ENCODE measurements at regions not wholly inside any gene's neighbourhood (a gene's known extent, or its start where the extent isn't known, plus 50 kb on each side); places are given as distances from the start of the nearest gene placed in this dataset.
"Not testable (repeated sequence)": the region's sequence is repeated elsewhere in the genome, so short reads cannot be mapped to it uniquely, and the experiment has no call there.

- WGBS = 89% methylated on average over 5 of the region's 5 CpGs
- Histone ChIP-seq H3K9me3 (ENCODE audit: control insufficient read depth in 2 of 2, insufficient read depth in 1 of 2, low read length in 1 of 2) (no peaks in the 10 kb centered on the region), H3K27me3 (ENCODE audit: control insufficient read depth in 2 of 2, insufficient read depth in 1 of 2, low read length in 1 of 2) (no peaks in the 10 kb centered on the region), H3K4me1 (ENCODE audit: control insufficient read depth in 2 of 2, insufficient read depth in 2 of 2, low read length in 2 of 2) (no peaks in the 10 kb centered on the region), H3K27ac (ENCODE audit: low read depth in 1 of 2, low read length in 1 of 2) (no peak overlapping the region), H3K4me3 (ENCODE audit: low read length in 2 of 2) (no peak overlapping the region), H3K36me3 (ENCODE audit: control insufficient read depth in 2 of 2, insufficient read depth in 2 of 2, low read length in 1 of 2) (no peaks in the 10 kb centered on the region)
- no peak for DNase-seq (ENCODE audit: low read depth in 6 of 9, low spot score in 9 of 9)
Observed at GRCh38 chr2:142533177-142533576, 344.3 kb upstream of the KYNU start.

DNA sequence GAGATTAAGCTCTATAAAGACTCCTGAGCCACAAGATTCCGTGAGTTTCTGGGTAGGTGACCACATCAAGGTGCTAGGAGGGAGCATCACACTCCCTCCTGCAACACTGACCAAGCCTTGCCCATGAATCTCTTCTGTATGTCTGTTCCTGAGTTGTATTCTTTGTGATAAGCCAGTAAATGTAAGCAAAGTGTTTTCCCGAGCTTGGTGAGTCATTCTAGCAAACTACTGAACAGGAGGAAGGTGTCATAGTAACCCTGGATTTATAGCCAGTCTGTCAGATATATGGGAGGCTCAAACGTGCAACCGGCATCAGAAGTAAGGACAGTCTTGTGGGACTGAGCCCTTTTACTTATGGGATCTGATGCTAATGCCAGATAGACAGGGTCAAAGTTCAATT, 346.1 kb upstream of the KYNU start:
- 63% methylated on average over 4 of the region's 4 CpGs for WGBS
- H3K36me3 ChIP-seq (ENCODE audit: control insufficient read depth in 2 of 2, insufficient read depth in 2 of 2, low read length in 1 of 2) = no peaks in the 10 kb centered on the region
- H3K27ac ChIP-seq (ENCODE audit: low read depth in 1 of 2, low read length in 1 of 2) = no peak overlapping the region
- DNase-seq (ENCODE audit: low read depth in 6 of 9, low spot score in 9 of 9) = no peak
- H3K4me1 ChIP-seq (ENCODE audit: control insufficient read depth in 2 of 2, insufficient read depth in 2 of 2, low read length in 2 of 2) = no peaks in the 10 kb centered on the region
- no peak overlapping the region for H3K4me3 ChIP-seq (ENCODE audit: low read length in 2 of 2)
- no peaks in the 10 kb centered on the region for H3K27me3 ChIP-seq (ENCODE audit: control insufficient read depth in 2 of 2, insufficient read depth in 1 of 2, low read length in 1 of 2)
- no peaks in the 10 kb centered on the region for H3K9me3 ChIP-seq (ENCODE audit: control insufficient read depth in 2 of 2, insufficient read depth in 1 of 2, low read length in 1 of 2)

DNA sequence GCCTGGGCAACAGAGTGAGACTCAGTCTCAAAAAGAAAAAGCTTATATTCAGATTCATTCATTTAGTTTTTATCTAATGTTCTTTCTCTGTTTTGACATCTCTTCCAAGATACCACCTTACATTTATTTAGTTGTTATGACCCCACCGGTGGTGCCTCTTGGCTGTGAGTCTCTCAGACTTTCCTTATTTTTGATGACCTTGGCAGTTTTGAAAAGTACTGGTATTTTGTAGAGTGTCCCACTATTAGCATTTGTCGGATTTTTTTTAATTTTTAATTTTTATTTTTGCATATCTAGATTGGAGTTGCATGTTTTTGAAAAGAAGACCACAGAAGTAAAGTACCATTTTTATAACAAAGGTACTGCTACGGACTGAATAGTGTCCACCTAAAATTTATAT, 351.7 kb upstream of the KYNU start:
- 82% methylated on average over 3 of the region's 3 CpGs for WGBS
- Histone ChIP-seq H3K9me3 (ENCODE audit: control insufficient read depth in 2 of 2, insufficient read depth in 1 of 2, low read length in 1 of 2) (no peaks in the 10 kb centered on the region), H3K27me3 (ENCODE audit: control insufficient read depth in 2 of 2, insufficient read depth in 1 of 2, low read length in 1 of 2) (no peaks in the 10 kb centered on the region), H3K36me3 (ENCODE audit: control insufficient read depth in 2 of 2, insufficient read depth in 2 of 2, low read length in 1 of 2) (no peaks in the 10 kb centered on the region), H3K4me1 (ENCODE audit: control insufficient read depth in 2 of 2, insufficient read depth in 2 of 2, low read length in 2 of 2) (no peaks in the 10 kb centered on the region), H3K4me3 (ENCODE audit: low read length in 2 of 2) (no peak overlapping the region), H3K27ac (ENCODE audit: low read depth in 1 of 2, low read length in 1 of 2) (no peak overlapping the region)
- DNase-seq (ENCODE audit: low read depth in 6 of 9, low spot score in 9 of 9) = no peak

GRCh38 chr2:142521492-142521891, 356.0 kb upstream of the KYNU start:
- H3K36me3 ChIP-seq (ENCODE audit: control insufficient read depth in 2 of 2, insufficient read depth in 2 of 2, low read length in 1 of 2) = no peaks in the 10 kb centered on the region
- 85% methylated on average over 3 of the region's 3 CpGs for WGBS

DNA sequence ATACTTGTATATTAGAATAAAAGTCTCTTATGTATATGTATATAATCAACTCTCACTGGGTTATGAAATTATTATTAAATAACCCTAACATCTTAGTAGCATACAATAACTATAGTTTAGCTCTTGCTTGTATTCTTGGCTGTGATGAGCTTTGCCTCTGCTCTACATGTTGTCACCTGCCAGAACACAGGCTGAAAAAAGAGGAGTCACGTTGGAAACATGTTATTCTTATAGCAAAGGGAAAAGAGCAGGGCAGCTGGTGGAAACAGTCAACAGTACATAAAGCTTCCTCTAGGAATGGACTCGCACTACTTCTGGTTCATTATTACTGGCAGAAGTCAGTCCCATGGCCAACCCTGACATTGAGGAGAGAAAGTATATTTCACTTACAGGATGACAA, 362.0 kb upstream of the KYNU start:
- no peaks in the 10 kb centered on the region for H3K9me3 ChIP-seq (ENCODE audit: control insufficient read depth in 2 of 2, insufficient read depth in 1 of 2, low read length in 1 of 2)
- 88% methylated on average over 2 of the region's 2 CpGs for WGBS
- H3K27ac ChIP-seq (ENCODE audit: low read depth in 1 of 2, low read length in 1 of 2) = no peak overlapping the region
- no peak for DNase-seq (ENCODE audit: low read depth in 6 of 9, low spot score in 9 of 9)
- no peaks in the 10 kb centered on the region for H3K27me3 ChIP-seq (ENCODE audit: control insufficient read depth in 2 of 2, insufficient read depth in 1 of 2, low read length in 1 of 2)
- H3K4me1 ChIP-seq (ENCODE audit: control insufficient read depth in 2 of 2, insufficient read depth in 2 of 2, low read length in 2 of 2) = no peaks in the 10 kb centered on the region
- no peak overlapping the region for H3K4me3 ChIP-seq (ENCODE audit: low read length in 2 of 2)
- no peaks in the 10 kb centered on the region for H3K36me3 ChIP-seq (ENCODE audit: control insufficient read depth in 2 of 2, insufficient read depth in 2 of 2, low read length in 1 of 2)

More at GRCh38 chr2:142521492-142521891, 356.0 kb upstream of the KYNU start:
- no peak overlapping the region for H3K4me3 ChIP-seq (ENCODE audit: low read length in 2 of 2)
- H3K27ac ChIP-seq (ENCODE audit: low read depth in 1 of 2, low read length in 1 of 2) = no peak overlapping the region
- no peaks in the 10 kb centered on the region for H3K9me3 ChIP-seq (ENCODE audit: control insufficient read depth in 2 of 2, insufficient read depth in 1 of 2, low read length in 1 of 2)
- no peak for DNase-seq (ENCODE audit: low read depth in 6 of 9, low spot score in 9 of 9)
- no peaks in the 10 kb centered on the region for H3K4me1 ChIP-seq (ENCODE audit: control insufficient read depth in 2 of 2, insufficient read depth in 2 of 2, low read length in 2 of 2)
- no peaks in the 10 kb centered on the region for H3K27me3 ChIP-seq (ENCODE audit: control insufficient read depth in 2 of 2, insufficient read depth in 1 of 2, low read length in 1 of 2)

GRCh38 chr2:142509401-142509800, 368.1 kb upstream of the KYNU start:
- Histone ChIP-seq H3K27me3 (ENCODE audit: control insufficient read depth in 2 of 2, insufficient read depth in 1 of 2, low read length in 1 of 2) (no peaks in the 10 kb centered on the region), H3K9me3 (ENCODE audit: control insufficient read depth in 2 of 2, insufficient read depth in 1 of 2, low read length in 1 of 2) (no peaks in the 10 kb centered on the region), H3K27ac (ENCODE audit: low read depth in 1 of 2, low read length in 1 of 2) (no peak overlapping the region), H3K4me3 (ENCODE audit: low read length in 2 of 2) (no peak overlapping the region), H3K36me3 (ENCODE audit: control insufficient read depth in 2 of 2, insufficient read depth in 2 of 2, low read length in 1 of 2) (no peaks in the 10 kb centered on the region), H3K4me1 (ENCODE audit: control insufficient read depth in 2 of 2, insufficient read depth in 2 of 2, low read length in 2 of 2) (no peaks in the 10 kb centered on the region)
- DNase-seq (ENCODE audit: low read depth in 6 of 9, low spot score in 9 of 9) = no peak
- WGBS = 83% methylated on average over 3 of the region's 3 CpGs

DNA sequence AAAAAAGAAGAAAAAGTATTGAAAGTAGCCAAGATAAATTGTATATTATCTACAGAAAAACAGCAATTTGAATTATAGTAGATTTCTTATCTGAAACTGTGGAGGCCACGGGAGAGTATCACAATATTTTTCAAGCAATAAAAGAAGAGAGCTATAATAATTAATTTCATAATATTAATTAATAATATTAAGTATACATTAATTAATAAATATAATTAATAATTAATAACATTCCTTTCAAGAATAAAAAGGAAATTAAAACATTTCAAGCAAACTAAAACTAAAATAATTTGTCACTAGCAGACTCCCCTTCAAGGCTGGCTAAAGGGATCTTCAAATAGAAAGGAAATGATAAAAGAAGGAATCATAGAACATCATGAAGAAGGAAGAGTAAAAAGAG, 372.7 kb upstream of the KYNU start:
- no peak overlapping the region for H3K27ac ChIP-seq (ENCODE audit: low read depth in 1 of 2, low read length in 1 of 2)
- DNase-seq (ENCODE audit: low read depth in 6 of 9, low spot score in 9 of 9) = no peak
- no peaks in the 10 kb centered on the region for H3K36me3 ChIP-seq (ENCODE audit: control insufficient read depth in 2 of 2, insufficient read depth in 2 of 2, low read length in 1 of 2)
- no peaks in the 10 kb centered on the region for H3K9me3 ChIP-seq (ENCODE audit: control insufficient read depth in 2 of 2, insufficient read depth in 1 of 2, low read length in 1 of 2)
- no peak overlapping the region for H3K4me3 ChIP-seq (ENCODE audit: low read length in 2 of 2)
- no peaks in the 10 kb centered on the region for H3K27me3 ChIP-seq (ENCODE audit: control insufficient read depth in 2 of 2, insufficient read depth in 1 of 2, low read length in 1 of 2)
- 94% methylated on average over 1 of the region's 1 CpG for WGBS
- no peaks in the 10 kb centered on the region for H3K4me1 ChIP-seq (ENCODE audit: control insufficient read depth in 2 of 2, insufficient read depth in 2 of 2, low read length in 2 of 2)

DNA sequence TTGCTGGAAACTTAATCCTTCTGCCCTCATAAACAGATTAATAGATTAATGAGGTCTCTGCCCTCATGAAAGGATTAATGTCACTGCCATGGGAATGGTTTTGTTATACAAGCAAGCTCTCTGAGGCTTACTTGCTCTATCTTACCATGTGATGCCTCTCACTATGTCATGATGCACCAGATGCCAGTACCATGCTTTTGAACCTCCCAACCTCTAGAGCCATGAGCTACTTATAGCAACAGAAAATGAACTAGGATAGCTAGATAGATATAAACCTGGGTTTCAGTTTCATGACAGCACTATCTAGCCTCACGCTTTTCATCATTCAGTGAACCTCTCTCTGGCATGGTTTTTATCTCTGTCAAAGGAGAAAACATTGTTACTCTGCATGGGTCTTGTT, 371.6 kb upstream of the LRP1B start:
- WGBS = 97% methylated on average over 1 of the region's 1 CpG
- Histone ChIP-seq H3K36me3 (ENCODE audit: control insufficient read depth in 2 of 2, insufficient read depth in 2 of 2, low read length in 1 of 2) (no peaks in the 10 kb centered on the region), H3K27ac (ENCODE audit: low read depth in 1 of 2, low read length in 1 of 2) (no peak overlapping the region), H3K4me3 (ENCODE audit: low read length in 2 of 2) (no peak overlapping the region), H3K27me3 (ENCODE audit: control insufficient read depth in 2 of 2, insufficient read depth in 1 of 2, low read length in 1 of 2) (no peaks in the 10 kb centered on the region), H3K4me1 (ENCODE audit: control insufficient read depth in 2 of 2, insufficient read depth in 2 of 2, low read length in 2 of 2) (no peaks in the 10 kb centered on the region), H3K9me3 (ENCODE audit: control insufficient read depth in 2 of 2, insufficient read depth in 1 of 2, low read length in 1 of 2) (no peaks in the 10 kb centered on the region)
- no peak for DNase-seq (ENCODE audit: low read depth in 6 of 9, low spot score in 9 of 9)

DNA sequence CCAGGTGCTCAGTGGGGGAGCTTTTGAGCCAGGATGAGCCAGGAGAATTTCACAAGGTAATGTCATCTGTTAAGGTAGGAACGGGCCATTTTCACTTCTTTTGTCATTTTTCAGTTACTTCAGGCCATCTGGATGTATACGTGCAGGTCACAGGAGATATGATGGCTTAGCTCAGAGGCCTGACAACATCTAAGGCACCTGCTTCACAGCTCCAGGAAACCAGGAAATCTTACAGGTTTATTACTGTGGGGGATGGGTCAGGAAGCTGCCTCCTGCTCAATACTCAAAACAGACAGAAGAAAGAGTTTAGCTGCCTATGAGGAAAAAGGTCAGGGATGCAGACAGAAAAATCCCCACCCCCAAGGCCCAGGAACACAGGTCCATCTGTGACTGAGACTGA, 364.3 kb upstream of the LRP1B start:
- Histone ChIP-seq H3K4me3 (ENCODE audit: low read length in 2 of 2) (no peak overlapping the region), H3K27me3 (ENCODE audit: control insufficient read depth in 2 of 2, insufficient read depth in 1 of 2, low read length in 1 of 2) (no peaks in the 10 kb centered on the region), H3K27ac (ENCODE audit: low read depth in 1 of 2, low read length in 1 of 2) (no peak overlapping the region), H3K36me3 (ENCODE audit: control insufficient read depth in 2 of 2, insufficient read depth in 2 of 2, low read length in 1 of 2) (no peaks in the 10 kb centered on the region), H3K9me3 (ENCODE audit: control insufficient read depth in 2 of 2, insufficient read depth in 1 of 2, low read length in 1 of 2) (no peaks in the 10 kb centered on the region), H3K4me1 (ENCODE audit: control insufficient read depth in 2 of 2, insufficient read depth in 2 of 2, low read length in 2 of 2) (no peaks in the 10 kb centered on the region)
- WGBS = 73% methylated on average over 2 of the region's 2 CpGs
- no peak for DNase-seq (ENCODE audit: low read depth in 6 of 9, low spot score in 9 of 9)

DNA sequence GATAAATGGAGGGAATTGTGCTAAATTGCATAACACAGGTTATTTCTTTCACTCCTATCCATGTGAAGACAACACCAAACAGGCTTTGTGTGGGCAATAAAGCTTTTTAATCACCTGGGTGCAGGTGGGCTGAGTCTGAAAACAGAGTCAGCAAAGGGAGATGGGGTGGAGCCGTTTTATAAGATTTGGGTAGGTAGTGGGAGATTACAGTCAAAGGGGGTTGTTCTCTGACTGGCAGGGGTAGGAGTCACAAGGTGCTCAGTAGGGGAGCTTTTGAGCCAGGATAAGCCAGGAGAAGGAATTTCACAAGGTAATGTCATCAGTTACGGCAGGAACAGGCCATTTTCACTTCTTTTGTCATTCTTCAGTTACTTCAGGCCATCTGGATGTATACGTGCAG, 358.8 kb upstream of the LRP1B start:
- not testable (repeated sequence) for H3K27me3 ChIP-seq (ENCODE audit: control insufficient read depth in 2 of 2, insufficient read depth in 1 of 2, low read length in 1 of 2); H3K36me3 ChIP-seq (ENCODE audit: control insufficient read depth in 2 of 2, insufficient read depth in 2 of 2, low read length in 1 of 2); H3K4me1 ChIP-seq (ENCODE audit: control insufficient read depth in 2 of 2, insufficient read depth in 2 of 2, low read length in 2 of 2); H3K27ac ChIP-seq (ENCODE audit: low read depth in 1 of 2, low read length in 1 of 2); H3K4me3 ChIP-seq (ENCODE audit: low read length in 2 of 2); DNase-seq (ENCODE audit: low read depth in 6 of 9, low spot score in 9 of 9); H3K9me3 ChIP-seq (ENCODE audit: control insufficient read depth in 2 of 2, insufficient read depth in 1 of 2, low read length in 1 of 2)
- 74% methylated on average over 3 of the region's 3 CpGs for WGBS

All from thymus (tissue), 11 donors.